ENCODE measurements at regions not wholly inside any gene's neighbourhood (a gene's known extent, or its start where the extent isn't known, plus 50 kb on each side); places are given as distances from the start of the nearest gene placed in this dataset.

DNA sequence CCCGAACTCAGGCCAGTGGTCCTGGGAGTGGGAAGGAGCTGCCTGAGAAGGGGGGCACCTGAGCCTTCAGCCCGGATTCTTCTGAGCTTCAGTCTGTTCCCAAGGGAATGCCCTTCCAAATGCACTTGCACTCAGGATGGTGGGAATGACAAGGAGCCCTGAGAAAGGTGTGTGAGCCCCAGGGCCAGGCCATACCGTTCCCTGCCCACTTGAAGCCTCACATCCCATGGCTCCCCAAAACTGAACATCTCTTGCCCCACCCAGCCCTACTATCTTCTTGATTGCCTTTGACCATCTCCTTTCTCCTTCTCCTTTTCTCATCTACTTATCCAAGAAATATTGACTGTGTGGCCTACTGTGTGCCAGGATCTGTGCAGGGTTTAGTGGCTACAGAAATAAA is 84.4 kb upstream of the HSPA9 start:
- no peak for FAIRE-seq
- peaks cover 5% of the 10 kb centered on the region for H3K4me1 Mint-ChIP-seq (ENCODE audit: low read depth, unreplicated experiment)
- no peak for DNase-seq (ENCODE audit: low read depth)

DNA sequence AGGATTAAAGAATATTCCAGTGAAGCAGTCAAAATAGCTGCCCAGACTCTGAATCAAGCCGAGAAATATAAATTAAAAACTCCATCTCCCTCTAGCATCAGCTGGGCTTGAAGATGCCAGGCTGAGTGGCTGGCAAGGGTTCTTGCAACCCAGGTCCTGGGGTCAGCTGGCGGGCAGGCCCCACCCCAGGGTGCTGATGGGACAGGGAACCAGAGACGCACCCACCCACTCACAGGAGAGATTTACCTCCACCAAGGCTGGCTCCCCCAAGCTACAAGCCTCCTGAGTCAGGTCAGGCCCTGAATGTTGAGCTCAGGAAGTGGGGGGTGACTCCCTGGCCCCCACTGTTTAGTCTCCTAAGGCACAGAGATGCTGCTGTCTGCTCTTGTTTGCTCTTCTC is 83.9 kb upstream of the HSPA9 start:
- H3K4me2 ChIP-seq (ENCODE audit: low read length): no peak overlapping the region
- peaks cover 39% of the 10 kb centered on the region for H3K27me3 ChIP-seq (ENCODE audit: insufficient read depth, low read length)
- no peaks in the 10 kb centered on the region for H3K9me3 ChIP-seq (ENCODE audit: insufficient read depth, low read depth, low read length)
- Mint-ChIP-seq H3K36me3 (ENCODE audit: low read depth, unreplicated experiment) (no peaks in the 10 kb centered on the region), H3K27me3 (ENCODE audit: low read depth, unreplicated experiment) (peaks cover 67% of the 10 kb centered on the region), H3K27ac (ENCODE audit: unreplicated experiment) (no peak overlapping the region), H3K4me3 (ENCODE audit: unreplicated experiment) (no peak overlapping the region), H3K9me3 (ENCODE audit: unreplicated experiment) (no peaks in the 10 kb centered on the region), H3K4me1 (ENCODE audit: low read depth, unreplicated experiment) (peaks cover 6% of the 10 kb centered on the region)
- no peaks in the 10 kb centered on the region for H3K36me3 ChIP-seq (ENCODE audit: insufficient read depth, low read length)
- FAIRE-seq (no peak), DNase-seq (ENCODE audit: low read depth) (no peak)
- no peaks in the 10 kb centered on the region for H3K79me2 ChIP-seq (ENCODE audit: insufficient read depth, low read length)
- no peak overlapping the region for H3K4me3 ChIP-seq (ENCODE audit: insufficient read depth, low read depth, low read length)
- peaks cover 2% of the 10 kb centered on the region for H4K20me1 ChIP-seq (ENCODE audit: insufficient read depth, low read length)
- H3K4me1 ChIP-seq (ENCODE audit: insufficient read depth, low read length): peaks cover 13% of the 10 kb centered on the region
- H2AFZ ChIP-seq (ENCODE audit: low read depth, low read length): no peak overlapping the region
- no peak for TF ChIP-seq EZH2 (IDR thresholded peaks at IDR 0.05; ENCODE audit: insufficient read depth, low read length)
- no peak overlapping the region for H3K27ac ChIP-seq (ENCODE audit: low read depth, low read length)
- no peak overlapping the region for H3K9ac ChIP-seq (ENCODE audit: low read length)

More for the DNA sequence above, 84.4 kb upstream of the HSPA9 start:
- Mint-ChIP-seq H3K27me3 (ENCODE audit: low read depth, unreplicated experiment) (peaks cover 67% of the 10 kb centered on the region), H3K4me3 (ENCODE audit: unreplicated experiment) (no peak overlapping the region), H3K9me3 (ENCODE audit: unreplicated experiment) (no peaks in the 10 kb centered on the region), H3K36me3 (ENCODE audit: low read depth, unreplicated experiment) (no peaks in the 10 kb centered on the region), H3K27ac (ENCODE audit: unreplicated experiment) (no peak overlapping the region)
- Histone ChIP-seq H3K9me3 (ENCODE audit: insufficient read depth, low read depth, low read length) (no peaks in the 10 kb centered on the region), H3K4me2 (ENCODE audit: low read length) (no peak overlapping the region), H3K27me3 (ENCODE audit: insufficient read depth, low read length) (peaks cover 42% of the 10 kb centered on the region), H4K20me1 (ENCODE audit: insufficient read depth, low read length) (no peaks in the 10 kb centered on the region), H3K79me2 (ENCODE audit: insufficient read depth, low read length) (no peaks in the 10 kb centered on the region), H3K4me3 (ENCODE audit: insufficient read depth, low read depth, low read length) (no peak overlapping the region), H3K9ac (ENCODE audit: low read length) (no peak overlapping the region), H3K4me1 (ENCODE audit: insufficient read depth, low read length) (peaks cover 8% of the 10 kb centered on the region), H3K36me3 (ENCODE audit: insufficient read depth, low read length) (no peaks in the 10 kb centered on the region), H3K27ac (ENCODE audit: low read depth, low read length) (no peak overlapping the region), H2AFZ (ENCODE audit: low read depth, low read length) (no peak overlapping the region)
- TF ChIP-seq, protein P1, sequence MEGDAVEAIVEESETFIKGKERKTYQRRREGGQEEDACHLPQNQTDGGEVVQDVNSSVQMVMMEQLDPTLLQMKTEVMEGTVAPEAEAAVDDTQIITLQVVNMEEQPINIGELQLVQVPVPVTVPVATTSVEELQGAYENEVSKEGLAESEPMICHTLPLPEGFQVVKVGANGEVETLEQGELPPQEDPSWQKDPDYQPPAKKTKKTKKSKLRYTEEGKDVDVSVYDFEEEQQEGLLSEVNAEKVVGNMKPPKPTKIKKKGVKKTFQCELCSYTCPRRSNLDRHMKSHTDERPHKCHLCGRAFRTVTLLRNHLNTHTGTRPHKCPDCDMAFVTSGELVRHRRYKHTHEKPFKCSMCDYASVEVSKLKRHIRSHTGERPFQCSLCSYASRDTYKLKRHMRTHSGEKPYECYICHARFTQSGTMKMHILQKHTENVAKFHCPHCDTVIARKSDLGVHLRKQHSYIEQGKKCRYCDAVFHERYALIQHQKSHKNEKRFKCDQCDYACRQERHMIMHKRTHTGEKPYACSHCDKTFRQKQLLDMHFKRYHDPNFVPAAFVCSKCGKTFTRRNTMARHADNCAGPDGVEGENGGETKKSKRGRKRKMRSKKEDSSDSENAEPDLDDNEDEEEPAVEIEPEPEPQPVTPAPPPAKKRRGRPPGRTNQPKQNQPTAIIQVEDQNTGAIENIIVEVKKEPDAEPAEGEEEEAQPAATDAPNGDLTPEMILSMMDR (IDR thresholded peaks at IDR 0.05; ENCODE audit: insufficient read depth, low read depth, low read length): no peak
- no peak for TF ChIP-seq EZH2 (IDR thresholded peaks at IDR 0.05; ENCODE audit: insufficient read depth, low read length)

DNA sequence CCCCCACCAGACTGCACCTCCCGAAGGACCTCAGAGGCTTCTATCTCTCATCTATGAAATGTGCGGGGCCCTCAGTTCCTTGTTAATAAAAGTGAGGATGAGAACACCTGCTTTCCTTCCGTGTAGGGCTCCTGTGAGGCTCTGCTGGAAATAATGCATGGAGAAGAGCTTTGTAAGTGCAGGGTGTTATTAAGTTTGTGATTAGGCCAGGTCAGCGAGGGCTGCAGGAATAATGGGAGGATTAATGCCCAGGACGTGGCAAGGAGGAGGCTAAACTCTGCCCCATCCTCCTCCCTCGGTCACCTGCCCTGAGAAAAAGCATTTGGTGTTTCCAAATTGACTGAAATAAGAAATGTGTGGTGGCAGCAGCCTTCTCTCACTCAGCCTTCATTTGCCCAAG is 83.5 kb upstream of the HSPA9 start:
- TF ChIP-seq EZH2 (IDR thresholded peaks at IDR 0.05; ENCODE audit: insufficient read depth, low read length): no peak
- TF ChIP-seq, protein P1 (IDR thresholded peaks at IDR 0.05; ENCODE audit: insufficient read depth, low read depth, low read length): no peak
- H3K4me3 ChIP-seq (ENCODE audit: insufficient read depth, low read depth, low read length): no peak overlapping the region
- no peak overlapping the region for H2AFZ ChIP-seq (ENCODE audit: low read depth, low read length)
- no peak for DNase-seq (ENCODE audit: low read depth)
- H3K9me3 ChIP-seq (ENCODE audit: insufficient read depth, low read depth, low read length): no peaks in the 10 kb centered on the region
- peaks cover 6% of the 10 kb centered on the region for H4K20me1 ChIP-seq (ENCODE audit: insufficient read depth, low read length)
- H3K27me3 ChIP-seq (ENCODE audit: insufficient read depth, low read length): peaks cover 41% of the 10 kb centered on the region
- peaks cover 16% of the 10 kb centered on the region for H3K4me1 ChIP-seq (ENCODE audit: insufficient read depth, low read length)
- Mint-ChIP-seq H3K9me3 (ENCODE audit: unreplicated experiment) (no peaks in the 10 kb centered on the region), H3K36me3 (ENCODE audit: low read depth, unreplicated experiment) (no peaks in the 10 kb centered on the region), H3K27ac (ENCODE audit: unreplicated experiment) (no peak overlapping the region), H3K27me3 (ENCODE audit: low read depth, unreplicated experiment) (peaks cover 71% of the 10 kb centered on the region), H3K4me3 (ENCODE audit: unreplicated experiment) (no peak overlapping the region), H3K4me1 (ENCODE audit: low read depth, unreplicated experiment) (peaks cover 11% of the 10 kb centered on the region)
- no peak overlapping the region for H3K4me2 ChIP-seq (ENCODE audit: low read length)
- H3K9ac ChIP-seq (ENCODE audit: low read length): no peak overlapping the region
- no peak for FAIRE-seq
- no peaks in the 10 kb centered on the region for H3K36me3 ChIP-seq (ENCODE audit: insufficient read depth, low read length)
- no peak overlapping the region for H3K27ac ChIP-seq (ENCODE audit: low read depth, low read length)
- H3K79me2 ChIP-seq (ENCODE audit: insufficient read depth, low read length): no peaks in the 10 kb centered on the region
